HepG2 (cell line): ENCODE measurements at regions not wholly inside any gene's neighbourhood (a gene's known extent, or its start where the extent isn't known, plus 50 kb on each side); places are given as distances from the start of the nearest gene placed in this dataset.

Source experiments
- BORCS8-MEF2B ChIP-seq: sonication (generic); formaldehyde crosslinking; IDR thresholded peaks from 2 replicates; pipeline ENCODE4 v1.8.0; 2022; ENCODE audit warnings: mild to moderate bottlenecking, missing genetic modification reagents
- CENPT ChIP-seq: sonication (generic); formaldehyde crosslinking; IDR thresholded peaks from 2 replicates; pipeline ENCODE4 v1.8.0; 2022; ENCODE audit warnings: low read depth, mild to moderate bottlenecking, moderate library complexity, missing genetic modification reagents
- GATAD1 ChIP-seq: IDR thresholded peaks from 2 replicates; pipeline ENCODE4 v1.6.1; 2016; ENCODE audit warnings: missing genetic modification reagents, missing compliant biosample characterization
- KLF16 ChIP-seq, 2 experiments: sonication (generic) in 1 of 2; formaldehyde crosslinking in 1 of 2; IDR thresholded peaks; 2 replicates each; pipeline versions ENCODE4 v1.6.1 to v1.8.0; 2016 to 2023; ENCODE audit warnings: missing genetic modification reagents in 2 of 2, missing compliant biosample characterization in 1 of 2
- KMT2B ChIP-seq: IDR thresholded peaks from 2 replicates; pipeline ENCODE4 v1.6.1; 2016; ENCODE audit warnings: missing genetic modification reagents, missing compliant biosample characterization
- NONO ChIP-seq, 2 experiments: fragments of 450-650 bp in 1 of 2; sonication (generic) in 1 of 2; formaldehyde crosslinking in 1 of 2; IDR thresholded peaks in 1 of 2; conservative IDR thresholded peaks in 1 of 2; 2 replicates each; pipeline versions ENCODE4 v1.6.1 to v1.8.0; 2017 to 2022; ENCODE audit warnings: mild to moderate bottlenecking in 1 of 2, missing genetic modification reagents in 1 of 2, moderate library complexity in 1 of 2
- SNAI1 ChIP-seq: sonication (generic); formaldehyde crosslinking; IDR thresholded peaks from 2 replicates; pipeline ENCODE4 v1.5.0; 2020; ENCODE audit warnings: mild to moderate bottlenecking, missing genetic modification reagents, borderline replicate concordance
- ZFYVE20 ChIP-seq: sonication (generic); formaldehyde crosslinking; IDR thresholded peaks from 2 replicates; pipeline ENCODE4 v1.8.0; 2023; ENCODE audit warnings: low read depth, mild to moderate bottlenecking, moderate library complexity, missing genetic modification reagents, borderline replicate concordance
- ZNF10 ChIP-seq: sonication (generic); formaldehyde crosslinking; IDR thresholded peaks from 2 replicates; pipeline ENCODE4 v1.4.0; 2020; ENCODE audit warnings: mild to moderate bottlenecking, low read depth, missing genetic modification reagents, borderline replicate concordance
- ZNF253 ChIP-seq: sonication (generic); formaldehyde crosslinking; IDR thresholded peaks from 2 replicates; pipeline ENCODE4 v1.8.0; 2022; ENCODE audit warnings: mild to moderate bottlenecking, missing genetic modification reagents, borderline replicate concordance
- ZNF274 ChIP-seq: sonication (generic); formaldehyde crosslinking; IDR thresholded peaks from 2 replicates; pipeline ENCODE4 v1.5.1; 2020; ENCODE audit warnings: mild to moderate bottlenecking, missing genetic modification reagents
- ZNF367 ChIP-seq: sonication (generic); formaldehyde crosslinking; IDR thresholded peaks from 2 replicates; pipeline ENCODE4 v1.4.0; 2020; ENCODE audit warnings: missing genetic modification reagents, borderline replicate concordance
- ZNF432 ChIP-seq: sonication (generic); formaldehyde crosslinking; IDR thresholded peaks from 2 replicates; pipeline ENCODE4 v1.5.0; 2020; ENCODE audit warnings: missing genetic modification reagents, mild to moderate bottlenecking, borderline replicate concordance
- ZNF546 ChIP-seq: sonication (generic); formaldehyde crosslinking; conservative IDR thresholded peaks from 2 replicates; pipeline ENCODE4 v1.8.1; 2023; ENCODE audit warnings: mild to moderate bottlenecking, missing genetic modification reagents
- TF ChIP-seq, protein P1 (sequence below): IDR thresholded peaks from 2 replicates; pipeline ENCODE4 v1.6.1; 2016; ENCODE audit warnings: missing compliant biosample characterization, missing genetic modification reagents, borderline replicate concordance
- TF ChIP-seq, protein P2 (sequence below): sonication (generic); formaldehyde crosslinking; IDR thresholded peaks from 2 replicates; pipeline ENCODE4 v1.4.0; 2020; ENCODE audit warnings: missing genetic modification reagents, borderline replicate concordance
- TF ChIP-seq, protein P3 (sequence below): sonication (generic); formaldehyde crosslinking; IDR thresholded peaks from 2 replicates; pipeline ENCODE4 v1.4.0; 2020; ENCODE audit warnings: missing genetic modification reagents, borderline replicate concordance
- TF ChIP-seq, protein P4 (sequence below): sonication (generic); formaldehyde crosslinking; conservative IDR thresholded peaks from 2 replicates; pipeline ENCODE4 v1.4.0; 2020; ENCODE audit warnings: missing genetic modification reagents
- TF ChIP-seq, protein P5 (sequence below): sonication (generic); formaldehyde crosslinking; IDR thresholded peaks from 2 replicates; pipeline ENCODE4 v1.8.1; 2023; ENCODE audit warnings: mild to moderate bottlenecking, missing genetic modification reagents

DNA sequence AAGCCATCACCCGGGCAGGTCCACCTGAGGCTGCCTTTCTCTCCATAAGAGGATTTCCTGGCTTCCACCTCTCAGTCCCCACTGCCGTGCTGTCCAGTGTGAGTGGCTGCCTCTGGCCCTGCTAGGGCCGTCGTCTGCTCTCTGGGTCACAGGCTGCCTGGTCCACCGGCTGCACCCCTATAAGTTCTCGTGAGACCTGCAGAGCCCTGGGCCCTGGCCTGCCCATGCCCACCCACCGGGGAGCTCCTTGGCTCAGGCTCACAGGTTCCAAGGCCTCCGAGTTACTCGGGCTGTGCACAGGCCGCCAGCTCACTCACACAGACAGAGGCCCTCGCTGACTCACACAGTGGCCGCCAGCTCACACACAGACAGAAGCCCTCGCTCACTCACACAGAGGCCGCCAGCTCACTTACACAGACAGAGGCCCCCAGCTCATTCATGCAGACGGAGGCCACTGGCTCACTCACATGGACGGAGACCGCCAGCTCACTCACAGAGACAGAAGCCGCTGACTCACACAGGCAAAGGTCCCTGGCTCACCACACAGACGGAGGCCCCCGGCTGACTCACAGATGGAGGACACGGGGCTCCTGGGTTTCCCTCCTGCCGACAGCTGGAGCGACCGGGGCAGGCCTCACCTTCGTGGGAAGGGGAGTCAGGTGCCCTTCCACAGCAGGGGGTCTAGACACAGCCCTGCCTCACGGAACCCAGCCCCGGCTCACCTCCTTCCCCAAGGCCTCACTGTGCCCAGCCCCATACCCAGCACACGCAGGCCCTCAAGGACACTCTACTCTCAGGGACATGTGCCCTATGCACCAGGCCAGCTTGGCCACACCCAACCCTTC is 334.1 kb upstream of the MYT1L start (continued):
- TF ChIP-seq ZNF367 (CRISPR knock-in tag) (no peak), ZNF253 (CRISPR knock-in tag) (no peak), NONO (IDR thresholded peaks at IDR 0.05) (no peak), NONO (CRISPR knock-in tag; conservative IDR thresholded peaks at IDR 0.05) (no peak), ZFYVE20 (CRISPR knock-in tag) (no peak), ZNF432 (CRISPR knock-in tag) (no peak), CENPT (CRISPR knock-in tag) (no peak), ZNF274 (CRISPR knock-in tag) (0 out of 2 replicates have a peak, but pooled peaks have one; percentile 18), ZNF10 (CRISPR knock-in tag) (no peak), KMT2B (no peak), ZNF546 (CRISPR knock-in tag) (no peak), SNAI1 (CRISPR knock-in tag) (no peak), GATAD1 (CRISPR knock-in tag) (no peak), BORCS8-MEF2B (CRISPR knock-in tag) (no peak), KLF16 (CRISPR knock-in tag; IDR thresholded peaks at IDR 0.05) (no peak)
- TF ChIP-seq, protein P1, sequence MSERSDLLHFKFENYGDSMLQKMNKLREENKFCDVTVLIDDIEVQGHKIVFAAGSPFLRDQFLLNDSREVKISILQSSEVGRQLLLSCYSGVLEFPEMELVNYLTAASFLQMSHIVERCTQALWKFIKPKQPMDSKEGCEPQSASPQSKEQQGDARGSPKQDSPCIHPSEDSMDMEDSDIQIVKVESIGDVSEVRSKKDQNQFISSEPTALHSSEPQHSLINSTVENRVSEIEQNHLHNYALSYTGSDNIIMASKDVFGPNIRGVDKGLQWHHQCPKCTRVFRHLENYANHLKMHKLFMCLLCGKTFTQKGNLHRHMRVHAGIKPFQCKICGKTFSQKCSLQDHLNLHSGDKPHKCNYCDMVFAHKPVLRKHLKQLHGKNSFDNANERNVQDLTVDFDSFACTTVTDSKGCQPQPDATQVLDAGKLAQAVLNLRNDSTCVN (CRISPR knock-in tag), result no peak
- TF ChIP-seq, protein P2, sequence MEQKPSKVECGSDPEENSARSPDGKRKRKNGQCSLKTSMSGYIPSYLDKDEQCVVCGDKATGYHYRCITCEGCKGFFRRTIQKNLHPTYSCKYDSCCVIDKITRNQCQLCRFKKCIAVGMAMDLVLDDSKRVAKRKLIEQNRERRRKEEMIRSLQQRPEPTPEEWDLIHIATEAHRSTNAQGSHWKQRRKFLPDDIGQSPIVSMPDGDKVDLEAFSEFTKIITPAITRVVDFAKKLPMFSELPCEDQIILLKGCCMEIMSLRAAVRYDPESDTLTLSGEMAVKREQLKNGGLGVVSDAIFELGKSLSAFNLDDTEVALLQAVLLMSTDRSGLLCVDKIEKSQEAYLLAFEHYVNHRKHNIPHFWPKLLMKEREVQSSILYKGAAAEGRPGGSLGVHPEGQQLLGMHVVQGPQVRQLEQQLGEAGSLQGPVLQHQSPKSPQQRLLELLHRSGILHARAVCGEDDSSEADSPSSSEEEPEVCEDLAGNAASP (CRISPR knock-in tag), result no peak
- TF ChIP-seq, protein P3, sequence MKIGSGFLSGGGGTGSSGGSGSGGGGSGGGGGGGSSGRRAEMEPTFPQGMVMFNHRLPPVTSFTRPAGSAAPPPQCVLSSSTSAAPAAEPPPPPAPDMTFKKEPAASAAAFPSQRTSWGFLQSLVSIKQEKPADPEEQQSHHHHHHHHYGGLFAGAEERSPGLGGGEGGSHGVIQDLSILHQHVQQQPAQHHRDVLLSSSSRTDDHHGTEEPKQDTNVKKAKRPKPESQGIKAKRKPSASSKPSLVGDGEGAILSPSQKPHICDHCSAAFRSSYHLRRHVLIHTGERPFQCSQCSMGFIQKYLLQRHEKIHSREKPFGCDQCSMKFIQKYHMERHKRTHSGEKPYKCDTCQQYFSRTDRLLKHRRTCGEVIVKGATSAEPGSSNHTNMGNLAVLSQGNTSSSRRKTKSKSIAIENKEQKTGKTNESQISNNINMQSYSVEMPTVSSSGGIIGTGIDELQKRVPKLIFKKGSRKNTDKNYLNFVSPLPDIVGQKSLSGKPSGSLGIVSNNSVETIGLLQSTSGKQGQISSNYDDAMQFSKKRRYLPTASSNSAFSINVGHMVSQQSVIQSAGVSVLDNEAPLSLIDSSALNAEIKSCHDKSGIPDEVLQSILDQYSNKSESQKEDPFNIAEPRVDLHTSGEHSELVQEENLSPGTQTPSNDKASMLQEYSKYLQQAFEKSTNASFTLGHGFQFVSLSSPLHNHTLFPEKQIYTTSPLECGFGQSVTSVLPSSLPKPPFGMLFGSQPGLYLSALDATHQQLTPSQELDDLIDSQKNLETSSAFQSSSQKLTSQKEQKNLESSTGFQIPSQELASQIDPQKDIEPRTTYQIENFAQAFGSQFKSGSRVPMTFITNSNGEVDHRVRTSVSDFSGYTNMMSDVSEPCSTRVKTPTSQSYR, result no peak
- TF ChIP-seq, protein P4, sequence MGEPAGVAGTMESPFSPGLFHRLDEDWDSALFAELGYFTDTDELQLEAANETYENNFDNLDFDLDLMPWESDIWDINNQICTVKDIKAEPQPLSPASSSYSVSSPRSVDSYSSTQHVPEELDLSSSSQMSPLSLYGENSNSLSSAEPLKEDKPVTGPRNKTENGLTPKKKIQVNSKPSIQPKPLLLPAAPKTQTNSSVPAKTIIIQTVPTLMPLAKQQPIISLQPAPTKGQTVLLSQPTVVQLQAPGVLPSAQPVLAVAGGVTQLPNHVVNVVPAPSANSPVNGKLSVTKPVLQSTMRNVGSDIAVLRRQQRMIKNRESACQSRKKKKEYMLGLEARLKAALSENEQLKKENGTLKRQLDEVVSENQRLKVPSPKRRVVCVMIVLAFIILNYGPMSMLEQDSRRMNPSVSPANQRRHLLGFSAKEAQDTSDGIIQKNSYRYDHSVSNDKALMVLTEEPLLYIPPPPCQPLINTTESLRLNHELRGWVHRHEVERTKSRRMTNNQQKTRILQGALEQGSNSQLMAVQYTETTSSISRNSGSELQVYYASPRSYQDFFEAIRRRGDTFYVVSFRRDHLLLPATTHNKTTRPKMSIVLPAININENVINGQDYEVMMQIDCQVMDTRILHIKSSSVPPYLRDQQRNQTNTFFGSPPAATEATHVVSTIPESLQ (CRISPR knock-in tag), result no peak
- TF ChIP-seq, protein P5, sequence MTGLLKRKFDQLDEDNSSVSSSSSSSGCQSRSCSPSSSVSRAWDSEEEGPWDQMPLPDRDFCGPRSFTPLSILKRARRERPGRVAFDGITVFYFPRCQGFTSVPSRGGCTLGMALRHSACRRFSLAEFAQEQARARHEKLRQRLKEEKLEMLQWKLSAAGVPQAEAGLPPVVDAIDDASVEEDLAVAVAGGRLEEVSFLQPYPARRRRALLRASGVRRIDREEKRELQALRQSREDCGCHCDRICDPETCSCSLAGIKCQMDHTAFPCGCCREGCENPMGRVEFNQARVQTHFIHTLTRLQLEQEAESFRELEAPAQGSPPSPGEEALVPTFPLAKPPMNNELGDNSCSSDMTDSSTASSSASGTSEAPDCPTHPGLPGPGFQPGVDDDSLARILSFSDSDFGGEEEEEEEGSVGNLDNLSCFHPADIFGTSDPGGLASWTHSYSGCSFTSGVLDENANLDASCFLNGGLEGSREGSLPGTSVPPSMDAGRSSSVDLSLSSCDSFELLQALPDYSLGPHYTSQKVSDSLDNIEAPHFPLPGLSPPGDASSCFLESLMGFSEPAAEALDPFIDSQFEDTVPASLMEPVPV (CRISPR knock-in tag), result no peak
